Ovary (tissue), 3 donors: ENCODE measurements at regions not wholly inside any gene's neighbourhood (a gene's known extent, or its start where the extent isn't known, plus 50 kb on each side); places are given as distances from the start of the nearest gene placed in this dataset.

Experiments
- CTCF ChIP-seq, 3 donors: fragments of 450-650 bp in 2 of 3; fragments of 200-600 bp in 1 of 3; IDR thresholded peaks; one replicate each; pipeline versions ENCODE4 v1.5.1 to v1.8.0; 2016 to 2022; ENCODE audit warnings: antibody characterized with exemption in 3 of 3, mild to moderate bottlenecking in 1 of 3
- POLR2A ChIP-seq: fragments of 450-650 bp; IDR thresholded peaks from one replicate; pipeline ENCODE4 v1.6.1; 2017; ENCODE audit warnings: antibody characterized with exemption, mild to moderate bottlenecking, moderate library complexity
- donor health status: DM: no; HTN: no; CAD: no.

- no peak for TF ChIP-seq POLR2A
- TF ChIP-seq CTCF (IDR thresholded peaks at IDR 0.05) = no peak
These were observed 196.7 kb downstream of the TRIM29 start for GRCh38 chr11:119941171-119941570.
